GM12873 (cell line): ENCODE measurements at regions not wholly inside any gene's neighbourhood (a gene's known extent, or its start where the extent isn't known, plus 50 kb on each side); places are given as distances from the start of the nearest gene placed in this dataset.

Experiments used
- TF ChIP-seq, protein P1 (sequence below): IDR thresholded peaks from 2 replicates; pipeline ENCODE4 v1.5.1; 2012; ENCODE audit warnings: low read depth, mild to moderate bottlenecking, moderate library complexity, low read length, control low read depth; ENCODE audit not compliant: insufficient read depth; ENCODE audit errors: missing control alignments

DNA sequence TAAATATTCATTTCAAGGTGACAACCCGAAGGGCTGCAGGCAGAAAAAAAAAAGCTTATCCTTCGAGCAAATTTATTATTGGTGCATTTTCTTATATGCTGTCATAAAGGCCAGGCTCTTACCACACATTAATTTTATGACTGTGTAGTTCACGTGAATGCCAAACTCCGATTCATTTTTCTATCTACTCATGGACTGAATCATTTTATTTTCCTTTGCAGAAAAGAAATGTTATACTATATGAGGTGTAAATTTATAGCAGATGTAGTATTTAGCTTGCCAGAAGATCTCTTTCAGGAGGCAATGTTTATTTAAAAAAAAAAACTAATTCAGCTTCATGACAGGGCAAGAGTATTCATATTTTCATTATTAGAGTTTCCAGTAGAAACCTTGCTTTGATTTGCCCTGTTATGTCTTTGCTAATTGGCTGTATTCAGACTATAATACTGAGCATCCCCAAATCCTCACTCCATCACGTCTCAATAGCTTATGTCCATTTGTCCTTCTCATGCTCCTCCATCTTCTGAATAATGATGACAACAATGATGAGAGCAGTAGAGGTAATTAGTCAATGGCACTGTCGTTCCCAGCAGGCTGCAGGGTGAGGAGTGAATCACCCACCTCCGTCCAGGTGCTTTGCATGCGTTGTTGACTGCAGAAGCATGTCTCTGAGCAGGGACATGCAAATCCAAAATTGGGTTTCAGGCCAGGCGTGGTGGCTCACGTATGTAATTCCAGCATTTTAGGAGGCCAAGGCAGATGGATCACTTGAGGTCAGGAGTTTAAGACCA, 101.1 kb upstream of the RAB12 start:
- TF ChIP-seq, protein P1, sequence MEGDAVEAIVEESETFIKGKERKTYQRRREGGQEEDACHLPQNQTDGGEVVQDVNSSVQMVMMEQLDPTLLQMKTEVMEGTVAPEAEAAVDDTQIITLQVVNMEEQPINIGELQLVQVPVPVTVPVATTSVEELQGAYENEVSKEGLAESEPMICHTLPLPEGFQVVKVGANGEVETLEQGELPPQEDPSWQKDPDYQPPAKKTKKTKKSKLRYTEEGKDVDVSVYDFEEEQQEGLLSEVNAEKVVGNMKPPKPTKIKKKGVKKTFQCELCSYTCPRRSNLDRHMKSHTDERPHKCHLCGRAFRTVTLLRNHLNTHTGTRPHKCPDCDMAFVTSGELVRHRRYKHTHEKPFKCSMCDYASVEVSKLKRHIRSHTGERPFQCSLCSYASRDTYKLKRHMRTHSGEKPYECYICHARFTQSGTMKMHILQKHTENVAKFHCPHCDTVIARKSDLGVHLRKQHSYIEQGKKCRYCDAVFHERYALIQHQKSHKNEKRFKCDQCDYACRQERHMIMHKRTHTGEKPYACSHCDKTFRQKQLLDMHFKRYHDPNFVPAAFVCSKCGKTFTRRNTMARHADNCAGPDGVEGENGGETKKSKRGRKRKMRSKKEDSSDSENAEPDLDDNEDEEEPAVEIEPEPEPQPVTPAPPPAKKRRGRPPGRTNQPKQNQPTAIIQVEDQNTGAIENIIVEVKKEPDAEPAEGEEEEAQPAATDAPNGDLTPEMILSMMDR: no peak

- TF ChIP-seq, protein P1: no peak
Measured at GRCh38 chr18:8513249-8513648, 96.0 kb upstream of the RAB12 start.

- TF ChIP-seq, protein P1: no peak
Measured at GRCh38 chr18:8514409-8514808, 94.8 kb upstream of the RAB12 start.

GRCh38 chr18:8515142-8515865, 93.9 kb upstream of the RAB12 start:
- TF ChIP-seq, protein P1: no peak

- TF ChIP-seq, protein P1: no peak
Measured at GRCh38 chr18:8516371-8517250, 92.6 kb upstream of the RAB12 start.

- TF ChIP-seq, protein P1: no peak
Measured at GRCh38 chr18:8517276-8517675, 92.0 kb upstream of the RAB12 start.
